ENCODE measurements at regions not wholly inside any gene's neighbourhood (a gene's known extent, or its start where the extent isn't known, plus 50 kb on each side); places are given as distances from the start of the nearest gene placed in this dataset.

DNA sequence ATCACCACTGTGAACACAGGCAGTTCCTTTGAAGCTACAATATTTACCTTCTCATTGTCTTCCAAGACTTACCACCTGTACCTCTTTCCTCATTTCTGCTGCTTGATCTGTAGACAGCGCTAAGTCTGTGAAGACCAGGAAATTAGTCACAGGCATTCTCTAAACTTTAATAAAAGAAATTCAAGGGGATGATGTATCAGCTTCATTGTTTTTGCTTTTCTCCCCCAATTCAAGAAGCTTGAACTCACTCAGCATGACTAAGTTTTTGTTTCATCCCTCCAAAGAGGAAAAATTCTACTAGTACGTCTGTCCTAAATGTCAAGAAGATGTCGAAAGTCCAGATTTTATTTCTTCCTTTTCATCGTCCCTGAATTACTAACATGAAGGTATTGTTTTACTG is 75.3 kb upstream of the PPP1R9A start:
- TF ChIP-seq, protein P1, sequence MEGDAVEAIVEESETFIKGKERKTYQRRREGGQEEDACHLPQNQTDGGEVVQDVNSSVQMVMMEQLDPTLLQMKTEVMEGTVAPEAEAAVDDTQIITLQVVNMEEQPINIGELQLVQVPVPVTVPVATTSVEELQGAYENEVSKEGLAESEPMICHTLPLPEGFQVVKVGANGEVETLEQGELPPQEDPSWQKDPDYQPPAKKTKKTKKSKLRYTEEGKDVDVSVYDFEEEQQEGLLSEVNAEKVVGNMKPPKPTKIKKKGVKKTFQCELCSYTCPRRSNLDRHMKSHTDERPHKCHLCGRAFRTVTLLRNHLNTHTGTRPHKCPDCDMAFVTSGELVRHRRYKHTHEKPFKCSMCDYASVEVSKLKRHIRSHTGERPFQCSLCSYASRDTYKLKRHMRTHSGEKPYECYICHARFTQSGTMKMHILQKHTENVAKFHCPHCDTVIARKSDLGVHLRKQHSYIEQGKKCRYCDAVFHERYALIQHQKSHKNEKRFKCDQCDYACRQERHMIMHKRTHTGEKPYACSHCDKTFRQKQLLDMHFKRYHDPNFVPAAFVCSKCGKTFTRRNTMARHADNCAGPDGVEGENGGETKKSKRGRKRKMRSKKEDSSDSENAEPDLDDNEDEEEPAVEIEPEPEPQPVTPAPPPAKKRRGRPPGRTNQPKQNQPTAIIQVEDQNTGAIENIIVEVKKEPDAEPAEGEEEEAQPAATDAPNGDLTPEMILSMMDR (IDR thresholded peaks at IDR 0.05): no peak
- TF ChIP-seq POLR2A (IDR thresholded peaks at IDR 0.05): no peak
